Loucy (cell line): ENCODE measurements at regions not wholly inside any gene's neighbourhood (a gene's known extent, or its start where the extent isn't known, plus 50 kb on each side); places are given as distances from the start of the nearest gene placed in this dataset.

Source experiments
- CTCF ChIP-seq: fragments of 200-600 bp; sonication (generic); conservative IDR thresholded peaks from 2 replicates; pipeline ENCODE4 v1.5.1; 2014; ENCODE audit warnings: mild to moderate bottlenecking, antibody characterized with exemption, low read length
- EZH2phosphoT487 ChIP-seq: fragments of 200-600 bp; IDR thresholded peaks from 2 replicates; pipeline ENCODE4 v1.6.1; 2018; ENCODE audit warnings: antibody characterized with exemption, mild to moderate bottlenecking, moderate library complexity, borderline replicate concordance

GRCh38 chrX:129346574-129346973 lies 176.7 kb downstream of the SMARCA1 start:
- no peak for TF ChIP-seq CTCF
- no peak for TF ChIP-seq EZH2phosphoT487
